HG03521 (cell line): ENCODE measurements at regions not wholly inside any gene's neighbourhood (a gene's known extent, or its start where the extent isn't known, plus 50 kb on each side); places are given as distances from the start of the nearest gene placed in this dataset.

Experiments used
- ATAC-seq: cut with Tn5 transposase; IDR thresholded peaks from one replicate; pipeline ENCODE4 v1.9.1; 2021; ENCODE audit warnings: mild to moderate bottlenecking, moderate library complexity; ENCODE audit not compliant: unreplicated experiment

DNA sequence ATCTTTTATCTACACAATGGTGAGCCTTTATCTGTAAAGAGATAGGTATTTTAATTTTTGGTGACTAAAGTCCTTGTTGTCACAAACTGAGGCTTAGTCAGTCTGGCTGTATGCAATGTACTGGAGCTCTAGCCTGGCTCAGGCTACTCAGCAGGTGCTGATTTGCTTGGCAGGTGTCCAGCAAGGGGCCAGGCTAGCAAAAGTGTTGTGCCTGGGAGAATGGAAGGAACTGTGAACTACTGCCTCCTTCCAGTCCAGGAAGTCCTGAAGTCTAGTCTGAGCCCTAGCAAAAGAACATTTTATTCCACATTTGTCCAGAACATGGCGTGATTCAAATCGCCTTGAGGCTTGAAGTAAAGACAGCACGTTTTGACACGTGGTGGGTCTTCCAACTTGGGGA is 260.5 kb downstream of the CCDC85A start:
- no peak for ATAC-seq

DNA sequence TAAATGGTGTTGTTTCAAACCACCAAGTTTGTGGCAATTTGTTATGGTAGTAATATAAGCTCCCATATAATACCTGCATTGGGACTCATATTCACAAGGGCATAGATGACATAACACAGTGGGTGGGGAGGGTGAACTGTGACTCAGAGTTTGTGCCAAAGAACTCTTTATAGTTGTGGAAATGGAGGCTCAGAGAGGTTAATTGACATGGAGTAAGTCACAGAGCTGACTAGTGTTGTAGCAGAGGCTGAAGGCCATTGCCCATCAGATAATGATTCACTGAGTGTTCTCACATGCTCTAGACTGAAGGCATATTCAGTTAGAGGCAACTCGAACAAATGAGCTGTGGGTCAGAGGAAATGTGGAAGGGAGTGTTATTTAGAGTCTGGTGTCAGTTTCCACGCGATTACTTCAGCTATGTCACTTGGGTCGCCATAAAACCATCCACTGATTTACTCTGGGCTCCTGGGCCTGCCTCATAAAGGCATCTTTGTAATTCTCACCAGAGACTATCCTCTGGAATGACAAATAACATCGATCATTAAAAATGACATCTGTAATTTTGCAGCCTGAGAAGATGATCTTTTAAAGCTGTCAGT is 264.7 kb downstream of the CCDC85A start:
- no peak for ATAC-seq

DNA sequence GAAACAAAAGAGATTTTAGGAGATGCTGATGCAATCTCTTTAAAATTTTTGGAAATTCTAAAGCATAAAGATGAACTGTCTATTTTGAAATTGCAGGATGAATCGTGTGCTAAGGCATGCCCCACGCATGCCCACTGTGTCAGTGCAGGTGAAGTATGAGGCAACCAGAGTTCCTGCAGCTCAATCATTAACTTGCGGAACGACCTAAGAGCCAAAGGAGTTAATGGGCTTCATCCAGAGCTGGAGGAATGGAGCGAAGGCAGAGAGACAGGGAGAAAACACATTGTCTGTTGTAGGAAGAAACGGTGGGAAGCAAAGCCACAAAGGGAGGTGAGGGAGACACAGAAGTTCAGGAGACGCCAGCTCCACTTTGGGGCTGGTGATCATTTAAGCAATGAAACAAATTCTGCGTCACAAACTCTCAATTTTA is 265.2 kb downstream of the CCDC85A start:
- no peak for ATAC-seq

DNA sequence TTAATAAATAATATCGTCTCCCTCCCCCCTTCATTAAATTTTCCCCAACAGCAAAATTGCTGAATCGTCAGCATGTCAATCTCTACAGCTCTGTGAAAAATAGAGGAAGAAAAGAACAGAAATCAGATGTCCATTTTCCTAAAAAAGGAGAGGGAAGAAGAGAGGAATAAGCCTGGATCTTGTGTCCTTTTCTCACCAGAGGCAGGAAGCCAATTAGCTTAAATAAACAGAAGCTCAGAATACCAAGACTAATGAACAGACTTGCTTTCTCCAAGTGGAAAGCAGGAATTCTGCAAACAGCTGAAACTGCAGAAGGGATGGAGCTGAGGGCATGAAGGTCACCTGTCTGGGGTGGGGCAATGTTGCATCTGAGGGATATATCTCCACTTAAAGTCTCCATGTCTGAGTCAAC is 265.7 kb downstream of the CCDC85A start:
- no peak for ATAC-seq

DNA sequence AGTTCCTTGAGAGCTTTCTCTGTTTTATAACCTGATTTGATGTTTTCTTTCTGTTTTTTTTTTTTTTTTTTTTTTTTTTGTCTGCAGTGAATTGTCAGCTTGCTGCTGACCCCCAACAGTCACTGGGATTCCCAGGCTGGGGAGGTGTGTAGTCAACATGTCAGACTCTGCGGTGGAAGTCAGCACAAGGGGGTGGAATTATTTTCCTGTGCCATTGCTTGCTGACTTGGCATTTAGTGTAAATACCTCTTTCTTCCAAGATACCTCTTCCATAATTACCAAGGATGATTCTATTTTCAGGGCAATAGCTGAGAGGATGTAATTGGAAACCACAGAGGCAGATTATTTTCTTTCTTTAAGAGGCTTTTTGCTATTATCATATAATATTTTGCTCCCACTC is 266.3 kb downstream of the CCDC85A start:
- ATAC-seq: no peak

DNA sequence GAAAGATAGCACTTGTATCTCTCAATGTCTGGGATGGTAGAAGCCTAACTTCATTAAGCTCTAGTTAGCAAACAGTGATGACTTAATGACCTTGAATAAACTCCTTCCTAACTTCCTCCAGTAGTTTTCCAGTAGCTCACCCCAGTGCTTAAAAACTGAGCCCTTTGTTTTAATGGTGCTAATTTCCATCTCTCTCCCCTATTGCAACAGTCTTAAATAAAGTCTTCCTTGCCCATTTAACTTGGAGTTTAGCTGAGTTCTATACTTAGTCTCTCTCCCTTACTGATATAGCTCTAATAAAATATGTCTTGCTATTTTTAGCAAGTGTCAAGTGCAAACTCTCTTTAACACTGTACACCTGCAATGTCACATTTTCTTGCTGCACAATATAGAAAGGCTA is 267.0 kb downstream of the CCDC85A start:
- no peak for ATAC-seq

DNA sequence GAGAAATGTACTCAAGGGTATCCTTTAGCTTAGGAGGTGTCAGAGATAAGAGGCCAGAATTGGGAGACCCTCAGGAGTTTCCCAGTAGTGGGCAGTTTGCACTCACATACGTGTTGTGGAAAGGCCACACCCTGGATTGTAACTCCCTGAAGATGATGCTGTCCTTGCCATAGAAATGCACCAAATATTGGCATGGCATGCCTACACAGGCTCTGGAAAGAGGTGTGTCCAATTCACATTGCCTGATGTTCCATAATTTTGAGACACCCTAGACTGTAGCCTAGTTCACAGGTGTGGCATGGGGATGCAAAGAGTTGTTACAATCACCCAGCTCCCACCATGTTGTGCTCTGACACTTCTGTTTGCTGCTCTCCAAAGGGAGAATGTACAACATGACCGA is 271.9 kb downstream of the CCDC85A start:
- no peak for ATAC-seq

DNA sequence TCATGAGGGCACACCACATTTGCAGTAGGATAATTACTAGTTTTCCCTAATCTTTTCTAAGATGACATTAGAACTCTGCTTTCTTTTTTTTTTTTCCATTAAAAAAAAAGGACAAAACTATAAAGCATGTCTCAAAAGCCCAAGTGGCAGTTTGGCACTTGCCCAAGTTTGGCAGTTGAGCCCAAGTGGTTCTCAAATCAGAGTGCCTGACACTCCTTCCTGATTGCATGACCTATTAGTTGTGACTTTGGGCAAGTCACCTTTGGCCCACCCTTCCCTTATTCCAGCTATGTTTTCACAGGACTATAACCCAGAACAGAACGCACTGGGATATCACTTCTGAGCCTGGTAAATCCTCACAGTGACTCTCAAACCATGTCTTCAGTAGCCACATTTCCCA is 273.0 kb downstream of the CCDC85A start:
- no peak for ATAC-seq

DNA sequence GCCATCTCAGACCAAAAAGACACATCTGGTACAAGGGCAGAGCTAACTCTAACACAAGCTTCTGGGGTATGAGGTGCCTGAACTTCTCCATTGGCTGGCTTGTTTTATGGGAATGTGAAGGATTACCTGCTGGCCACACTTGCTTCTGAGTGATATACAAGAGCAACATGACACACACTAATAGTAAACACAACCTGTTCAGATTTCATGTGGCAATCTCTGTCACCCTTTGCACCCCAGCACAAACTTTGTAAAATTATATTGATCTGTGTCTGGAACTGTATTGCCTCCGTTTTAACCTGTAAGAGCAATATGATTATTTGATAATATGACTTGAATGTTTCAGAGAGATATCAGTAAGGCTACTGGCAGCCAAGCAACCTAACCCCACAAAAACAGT is 276.7 kb downstream of the CCDC85A start:
- ATAC-seq: no peak

DNA sequence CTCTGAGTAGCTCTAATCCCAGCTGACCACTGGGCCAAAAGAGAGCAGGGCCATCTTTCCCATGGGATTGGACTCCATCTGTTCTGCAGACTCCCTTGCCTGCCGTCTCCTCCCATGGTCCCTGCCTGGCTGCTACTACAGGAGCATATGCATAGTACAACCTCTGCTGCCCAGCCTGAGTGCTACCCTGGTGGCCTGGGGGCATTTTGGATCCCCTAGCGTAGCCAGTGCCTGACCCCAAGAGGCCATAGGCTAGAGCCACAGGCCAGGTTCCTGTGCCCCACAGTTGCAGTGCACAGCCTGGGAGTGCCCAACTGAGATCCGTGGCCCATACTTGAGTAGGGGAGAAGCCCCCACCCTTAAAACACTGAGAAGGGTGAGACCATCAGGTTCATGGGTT is 280.3 kb downstream of the CCDC85A start:
- ATAC-seq: no peak

DNA sequence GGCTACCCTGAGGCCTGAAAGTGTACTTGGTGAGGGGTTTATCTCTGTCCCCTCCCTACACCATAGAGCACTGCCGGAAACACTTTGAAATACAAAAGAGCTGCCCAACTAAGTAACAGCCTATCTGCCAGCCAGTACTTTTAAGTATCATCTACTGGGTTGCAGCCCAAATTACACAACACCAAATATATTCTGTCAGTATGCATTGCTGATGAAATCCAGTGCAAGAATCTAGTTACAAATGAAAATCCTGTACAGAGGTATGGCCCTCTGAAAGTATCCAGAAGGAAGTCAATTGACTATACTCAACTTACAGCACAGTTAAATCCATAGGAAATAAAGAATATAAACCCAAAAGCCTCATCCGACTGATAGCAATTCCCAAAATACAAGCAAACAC is 280.8 kb downstream of the CCDC85A start:
- ATAC-seq: no peak

DNA sequence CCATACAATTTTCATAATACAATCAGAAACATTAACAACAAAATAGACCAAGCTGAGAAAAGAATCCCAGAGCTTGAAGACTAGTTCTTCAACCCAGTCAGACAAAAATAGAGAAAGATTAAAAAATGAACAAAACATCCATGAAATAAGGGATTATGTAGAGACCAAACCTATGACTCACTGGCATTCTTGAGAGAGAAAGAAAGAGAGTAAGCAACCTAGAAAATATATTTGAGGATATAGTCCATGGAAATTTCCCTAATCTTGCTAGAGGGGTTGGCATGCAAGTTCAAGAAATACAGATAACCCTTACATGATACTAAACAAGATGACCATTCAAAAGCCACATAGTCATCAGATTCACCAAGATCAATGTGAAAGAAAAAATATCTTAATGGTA is 281.7 kb downstream of the CCDC85A start:
- no peak for ATAC-seq

DNA sequence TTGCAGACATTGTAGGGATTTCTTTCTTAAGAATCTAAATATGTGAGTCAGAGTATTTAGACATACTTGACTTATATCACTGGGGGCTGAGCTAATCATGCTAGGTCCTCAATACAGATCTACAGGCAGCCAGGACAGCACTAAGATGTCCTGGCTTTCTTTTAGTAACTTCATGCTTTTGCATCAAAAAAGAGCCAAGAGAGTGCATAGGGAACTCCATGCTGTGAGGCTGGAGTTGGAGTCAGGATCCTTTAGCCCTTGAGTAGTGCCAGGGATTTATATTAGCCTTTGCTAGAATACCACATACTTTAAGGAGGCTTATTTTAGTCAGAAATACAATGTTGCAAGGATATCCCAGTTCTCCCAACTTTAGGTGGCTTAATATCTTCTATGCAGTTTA is 289.7 kb downstream of the CCDC85A start:
- no peak for ATAC-seq

DNA sequence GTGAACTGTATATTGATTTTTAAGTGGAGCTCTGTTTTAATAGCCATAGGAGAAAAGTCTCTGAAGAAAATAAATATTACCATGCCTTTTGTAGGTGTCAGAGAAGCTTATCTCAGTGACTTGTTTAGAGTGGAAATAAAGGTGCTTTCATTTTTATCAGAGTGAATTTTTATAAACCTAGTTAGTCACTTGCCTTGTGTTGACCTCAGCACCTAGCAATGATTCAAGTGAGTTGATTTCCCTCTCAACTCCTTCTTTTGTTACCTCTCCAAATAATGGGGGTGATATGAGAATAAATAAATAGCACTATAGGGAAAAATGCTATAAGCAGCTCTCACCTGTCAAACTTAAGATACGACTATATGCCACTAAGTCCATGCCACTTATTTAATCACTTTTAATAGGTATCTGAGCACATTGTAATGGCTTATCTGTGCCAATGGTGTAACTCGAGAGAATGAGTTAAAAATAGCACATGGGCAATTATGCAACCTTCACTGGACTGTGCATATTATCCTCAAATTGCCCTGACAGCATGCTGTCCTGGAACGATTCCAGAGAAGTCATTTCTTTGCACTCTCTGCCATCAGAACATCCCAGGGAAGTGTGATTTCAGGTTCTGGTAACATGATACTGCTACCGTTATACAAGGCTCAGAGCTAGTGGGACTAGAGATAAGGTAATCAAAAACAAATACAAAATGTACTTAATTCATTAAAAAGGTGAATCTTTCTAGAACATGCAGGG is 290.8 kb downstream of the CCDC85A start:
- ATAC-seq: no peak

DNA sequence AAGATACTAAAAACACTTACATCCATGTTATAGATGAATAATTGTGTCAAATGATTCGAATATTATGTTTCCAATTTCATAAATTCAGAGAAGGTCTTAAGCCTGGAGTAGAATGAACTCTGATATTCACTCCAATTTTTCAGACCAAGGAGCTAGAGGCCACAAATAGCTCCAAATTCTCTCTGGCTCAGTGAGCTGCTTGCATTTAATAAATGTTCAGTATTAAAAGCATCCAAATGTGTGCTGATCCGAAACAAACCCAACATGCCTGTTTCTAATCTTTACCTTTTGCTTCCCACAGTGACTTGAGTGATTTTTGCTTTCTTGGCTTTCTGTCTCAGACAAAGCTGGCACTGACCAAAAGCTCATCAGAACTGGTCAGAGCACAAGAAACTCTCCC is 291.4 kb downstream of the CCDC85A start:
- ATAC-seq: no peak

DNA sequence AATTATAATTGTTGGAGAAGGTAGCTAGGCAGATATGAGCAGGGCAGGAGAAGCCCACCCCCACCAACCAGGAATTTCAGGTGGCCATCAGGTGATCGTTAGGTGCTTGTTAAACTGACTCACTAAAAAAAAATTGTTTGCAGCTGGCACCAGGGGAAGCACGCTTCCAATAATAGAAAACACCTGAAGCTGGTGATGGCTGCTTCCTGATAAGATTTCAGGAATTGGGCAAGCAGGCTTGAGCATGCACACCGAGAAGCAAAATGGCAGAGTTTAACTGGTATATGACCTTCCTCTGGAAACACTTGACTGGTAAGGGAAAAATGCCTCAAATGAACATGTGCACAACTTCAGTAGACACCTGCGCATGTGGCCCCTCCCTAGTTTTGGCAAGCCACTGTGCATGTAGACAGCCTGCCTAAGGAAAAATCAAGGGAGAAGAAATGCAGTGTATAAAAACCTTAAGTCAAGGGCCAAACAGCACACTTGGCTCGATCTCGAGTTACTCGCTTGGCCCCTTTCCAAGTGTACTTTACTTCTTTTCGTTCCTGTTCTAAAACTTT is 292.8 kb downstream of the CCDC85A start:
- no peak for ATAC-seq

DNA sequence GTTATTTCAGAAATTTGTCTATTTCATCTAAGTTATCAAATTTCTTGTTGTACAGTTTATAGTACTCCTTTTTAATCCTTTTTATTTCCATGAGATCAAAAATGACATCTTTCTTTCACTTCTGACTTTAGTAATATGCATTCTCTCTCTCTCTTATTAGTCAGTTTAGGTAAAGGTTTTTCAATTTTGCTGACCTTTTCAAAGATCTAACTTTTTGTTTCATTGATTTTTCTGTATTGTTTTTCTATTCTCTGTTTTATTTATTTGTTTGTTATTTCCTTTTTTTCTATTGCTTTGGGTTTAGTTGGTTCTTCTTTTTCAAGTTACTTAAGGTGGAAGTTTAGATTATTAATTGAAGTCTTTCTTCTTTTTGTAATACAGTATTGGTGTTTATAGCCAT is 294.2 kb downstream of the CCDC85A start:
- ATAC-seq: no peak

DNA sequence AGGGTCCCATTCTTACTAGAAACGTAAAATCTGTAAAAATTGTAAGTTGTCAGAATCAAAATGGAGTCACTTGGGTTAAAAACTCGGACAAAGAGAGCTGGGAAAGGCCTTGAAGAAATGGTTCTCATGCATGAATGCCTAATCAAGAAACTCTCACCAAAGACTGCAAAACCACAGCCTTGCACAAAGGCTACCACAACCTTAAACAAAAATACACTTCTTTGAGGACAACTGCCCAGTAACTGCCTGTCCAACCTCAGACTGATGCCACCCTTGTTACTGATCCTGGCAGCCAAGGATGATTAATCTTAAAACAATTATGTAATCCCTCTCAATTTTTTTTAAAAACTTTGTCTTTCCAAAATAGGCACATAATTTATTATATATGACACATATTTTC is 299.3 kb downstream of the CCDC85A start:
- ATAC-seq: no peak

DNA sequence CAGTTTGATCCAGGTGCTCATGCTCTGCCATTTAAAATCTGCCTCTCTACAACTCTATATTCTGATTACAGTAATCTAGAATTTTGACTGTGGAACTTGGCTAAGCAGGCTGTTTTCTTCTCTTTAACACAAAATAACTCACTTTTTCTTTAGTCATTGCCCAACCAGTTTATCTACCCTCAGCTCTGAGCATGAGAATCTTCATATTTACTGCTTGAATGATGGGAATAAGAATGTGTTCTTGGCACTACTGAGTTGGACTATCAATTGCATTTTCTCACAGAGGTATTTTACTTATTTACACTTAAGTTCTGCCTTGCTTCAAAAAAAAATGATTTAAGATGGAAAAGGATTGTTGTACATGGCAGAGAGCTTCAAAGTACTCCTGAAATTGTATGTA is 301.1 kb downstream of the CCDC85A start:
- ATAC-seq: no peak

DNA sequence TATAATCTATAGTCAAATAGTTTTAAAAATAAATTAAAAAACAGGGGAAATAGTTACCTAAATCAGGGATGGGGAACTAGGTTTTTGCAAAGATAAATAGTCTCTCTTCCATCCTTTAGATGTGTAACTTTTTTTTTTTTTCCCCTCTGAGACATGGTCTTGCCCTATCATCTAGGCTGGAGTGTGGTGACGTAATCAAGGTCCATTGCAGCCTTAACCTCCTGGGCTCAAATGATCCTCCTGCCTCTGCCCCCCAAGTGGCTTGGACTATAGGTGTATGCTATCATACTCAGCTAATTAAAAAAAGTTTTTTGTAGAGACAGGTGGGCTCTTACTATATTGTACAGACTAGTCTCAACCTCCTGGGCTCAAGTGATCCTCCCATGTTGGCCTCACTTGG is 316.5 kb downstream of the CCDC85A start:
- no peak for ATAC-seq

DNA sequence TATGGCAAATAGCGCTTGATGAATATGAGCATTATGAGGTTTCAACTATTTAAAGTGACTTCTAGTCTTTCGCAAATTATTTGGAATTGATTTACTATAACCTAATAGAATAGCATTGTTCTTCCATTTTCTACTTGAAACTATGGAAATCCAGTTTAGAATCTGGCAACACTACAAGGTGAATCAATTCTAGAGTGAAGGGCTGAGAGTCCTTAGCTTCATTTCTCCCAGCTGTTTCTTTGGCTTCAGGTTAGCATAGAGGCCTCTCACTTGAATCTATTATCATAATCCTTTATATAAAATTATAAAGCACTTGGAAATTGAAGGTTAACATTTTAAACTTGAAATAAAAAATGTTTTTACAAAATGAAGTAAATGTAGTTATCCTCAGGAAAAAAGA is 318.8 kb downstream of the CCDC85A start:
- ATAC-seq: no peak

DNA sequence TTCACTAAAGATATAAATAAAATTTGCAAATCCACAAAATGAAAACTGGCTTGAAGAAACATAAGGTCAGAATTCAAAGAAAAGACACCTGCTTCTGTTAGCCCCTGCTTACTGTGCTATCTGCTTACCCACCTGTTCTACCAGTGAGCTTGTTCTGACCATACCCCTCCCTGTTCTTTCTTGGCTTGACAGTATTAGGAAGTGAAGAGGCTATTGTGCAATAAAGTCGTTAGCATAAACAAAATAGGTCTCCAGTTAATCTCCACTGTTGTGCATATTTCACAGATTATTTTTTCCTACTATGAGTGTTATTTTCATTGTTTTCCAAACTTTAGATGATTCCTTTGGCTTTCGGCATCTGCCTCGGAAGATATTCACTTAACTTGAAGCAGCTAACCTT is 322.1 kb downstream of the CCDC85A start:
- no peak for ATAC-seq

DNA sequence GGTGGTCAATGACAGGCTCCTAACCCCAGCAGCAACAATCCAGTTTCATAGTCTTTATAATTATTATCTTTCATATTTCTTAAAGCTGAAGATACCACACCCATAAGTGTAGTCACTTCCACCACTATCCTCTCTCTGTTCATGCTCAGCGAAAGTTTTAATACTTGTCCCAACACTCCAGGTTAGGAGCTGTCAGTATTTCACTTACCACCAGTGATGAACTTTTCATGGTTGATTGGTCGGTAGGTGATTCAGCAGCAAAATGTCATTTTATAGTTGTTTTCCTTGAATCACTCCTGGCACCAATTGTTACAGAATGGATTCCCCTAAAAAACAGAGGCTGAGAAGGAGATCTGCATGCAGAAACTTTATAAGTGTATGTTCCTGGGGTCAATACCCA is 324.9 kb downstream of the CCDC85A start:
- ATAC-seq: no peak
